Uterus (tissue), 3 donors: ENCODE measurements at regions not wholly inside any gene's neighbourhood (a gene's known extent, or its start where the extent isn't known, plus 50 kb on each side); places are given as distances from the start of the nearest gene placed in this dataset.
"Not testable (repeated sequence)": the region's sequence is repeated elsewhere in the genome, so short reads cannot be mapped to it uniquely, and the experiment has no call there.

Experiments used
- DNase-seq, 2 donors: peaks; one replicate each; pipeline ENCODE4 v3.0.0-alpha.2; 2019 to 2020
- H3K27ac ChIP-seq, 2 donors: fragments of 200-600 bp; sonication (generic); 1 replicate in 1 of 2; 2 replicates in 1 of 2; pipeline ENCODE4 v1.5.1; 2016 to 2018
- H3K27me3 ChIP-seq, 2 donors: fragments of 200-600 bp; sonication (generic); one replicate each; pipeline ENCODE4 v1.5.1; 2018 to 2019; ENCODE audit warnings: control low read depth in 1 of 2
- H3K36me3 ChIP-seq, 2 donors: fragments of 200-600 bp; sonication (generic); one replicate each; pipeline ENCODE4 v1.5.1; 2019; ENCODE audit warnings: control low read depth in 1 of 2
- H3K4me1 ChIP-seq, 2 donors: fragments of 200-600 bp; sonication (generic); one replicate each; pipeline ENCODE4 v1.5.1; 2018 to 2019; ENCODE audit warnings: control low read depth in 1 of 2
- H3K4me3 ChIP-seq, 2 donors: fragments of 200-600 bp; sonication (generic); 1 replicate in 1 of 2; 2 replicates in 1 of 2; pipeline ENCODE4 v1.5.1; 2018 to 2019; ENCODE audit warnings: mild to moderate bottlenecking in 1 of 2
- H3K9me3 ChIP-seq, 2 donors: fragments of 200-600 bp; sonication (generic); one replicate each; pipeline ENCODE4 v1.5.1; 2019; ENCODE audit warnings: control low read depth in 1 of 2
- CTCF ChIP-seq, 4 experiments: fragments of 200-600 bp in 2 of 4; fragments of 450-650 bp in 2 of 4; sonication (generic) in 2 of 4; IDR thresholded peaks; one replicate each; pipeline ENCODE4 v1.5.1; 2016 to 2019; ENCODE audit warnings: antibody characterized with exemption in 4 of 4, mild to moderate bottlenecking in 2 of 4, moderate library complexity in 1 of 4
- POLR2A ChIP-seq, 2 donors: fragments of 450-650 bp; IDR thresholded peaks; one replicate each; pipeline ENCODE4 v1.6.1; 2016; ENCODE audit warnings: antibody characterized with exemption in 2 of 2, mild to moderate bottlenecking in 1 of 2, moderate library complexity in 1 of 2
- intact Hi-C: fragments of 100-400 bp; cut with DNase I; formaldehyde crosslinking; loops from one replicate; pipeline ENCODE4 v1.15.1; 2023; ENCODE audit warnings: low total_unique reads
- donor health status: DM: yes; HTN: yes; CAD: no.

- Histone ChIP-seq H3K9me3 (no peaks in the 10 kb centered on the region), H3K36me3 (no peaks in the 10 kb centered on the region), H3K27me3 (no peaks in the 10 kb centered on the region), H3K4me3 (no peak overlapping the region), H3K4me1 (no peaks in the 10 kb centered on the region), H3K27ac (no peak overlapping the region)
- no peak for TF ChIP-seq POLR2A (IDR thresholded peaks at IDR 0.05)
- TF ChIP-seq CTCF (IDR thresholded peaks at IDR 0.05) = no peak
- intact Hi-C loops = no loop called here
- DNase-seq = no peak
These were observed 354.0 kb downstream of the SPRY2 start for GRCh38 chr13:79986890-79987289.

DNA sequence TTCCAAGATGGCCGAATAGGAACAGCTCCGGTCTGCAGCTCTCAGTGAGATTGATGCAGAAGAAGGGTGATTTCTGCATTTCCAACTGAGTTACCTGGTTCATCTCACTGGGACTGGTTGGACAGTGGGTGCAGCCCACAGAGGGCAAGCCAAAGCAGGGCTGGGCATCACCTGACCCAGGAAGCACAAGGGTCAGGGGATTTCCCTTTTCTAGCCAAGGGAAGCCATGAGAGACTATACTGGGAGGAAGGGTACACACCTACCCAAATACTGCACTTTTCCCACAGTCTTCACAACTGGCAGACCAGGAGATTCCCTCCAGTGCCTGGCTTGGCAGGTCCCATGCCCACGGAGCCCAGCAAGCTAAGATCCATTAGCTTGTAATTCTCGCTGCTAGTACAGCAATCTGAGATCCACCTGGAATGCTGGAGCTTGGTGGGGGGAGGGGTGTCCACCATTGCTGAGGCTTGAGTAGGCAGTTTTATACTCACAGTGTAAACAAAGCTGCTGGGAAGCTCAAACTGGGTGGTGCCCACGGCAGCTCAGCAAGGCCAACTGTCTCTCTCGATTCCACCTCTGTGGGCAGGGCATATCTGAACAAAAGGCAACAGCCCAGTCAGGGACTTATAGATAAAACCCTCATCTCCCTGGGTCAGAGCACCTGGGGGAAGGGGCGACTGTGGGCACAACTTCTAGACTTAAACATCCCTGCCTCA is 365.8 kb downstream of the SPRY2 start:
- H3K4me1 ChIP-seq, DNase-seq, H3K27ac ChIP-seq, H3K27me3 ChIP-seq, H3K9me3 ChIP-seq, intact Hi-C loops, H3K36me3 ChIP-seq, H3K4me3 ChIP-seq: not testable (repeated sequence)

DNA sequence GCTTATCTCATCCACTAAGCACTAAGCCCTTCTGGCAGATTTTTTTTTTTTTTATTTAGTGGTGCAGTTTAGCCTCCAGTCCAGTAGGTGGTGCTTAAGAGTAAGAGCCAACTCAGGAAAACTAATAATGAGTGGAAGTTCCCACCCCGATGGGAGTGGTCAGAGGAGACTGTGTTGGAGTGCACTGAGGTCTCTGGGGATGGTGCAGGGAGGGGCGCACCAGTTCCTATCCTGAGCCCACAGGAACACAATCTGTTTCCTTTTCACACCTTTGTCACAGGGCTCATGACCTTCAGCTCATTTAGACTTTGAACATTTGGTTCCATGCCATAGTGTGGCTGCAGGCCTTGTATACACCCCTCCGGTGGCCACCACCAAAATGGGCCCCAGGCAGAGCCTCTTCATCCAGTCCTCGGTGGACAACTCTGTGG is 367.4 kb downstream of the SPRY2 start:
- Histone ChIP-seq H3K9me3 (peaks cover 0 to 4% of the 10 kb centered on the region in 2 donors), H3K27me3 (no peaks in the 10 kb centered on the region), H3K4me1 (no peaks in the 10 kb centered on the region), H3K27ac (no peak overlapping the region), H3K36me3 (no peaks in the 10 kb centered on the region), H3K4me3 (no peak overlapping the region)
- TF ChIP-seq CTCF (IDR thresholded peaks at IDR 0.05) (peak in 2 of 4 experiments; percentile 10 to 17), POLR2A (IDR thresholded peaks at IDR 0.05) (no peak)
- intact Hi-C loops = no loop called here
- peak in 1 of 2 donors; percentile 21 for DNase-seq

DNA sequence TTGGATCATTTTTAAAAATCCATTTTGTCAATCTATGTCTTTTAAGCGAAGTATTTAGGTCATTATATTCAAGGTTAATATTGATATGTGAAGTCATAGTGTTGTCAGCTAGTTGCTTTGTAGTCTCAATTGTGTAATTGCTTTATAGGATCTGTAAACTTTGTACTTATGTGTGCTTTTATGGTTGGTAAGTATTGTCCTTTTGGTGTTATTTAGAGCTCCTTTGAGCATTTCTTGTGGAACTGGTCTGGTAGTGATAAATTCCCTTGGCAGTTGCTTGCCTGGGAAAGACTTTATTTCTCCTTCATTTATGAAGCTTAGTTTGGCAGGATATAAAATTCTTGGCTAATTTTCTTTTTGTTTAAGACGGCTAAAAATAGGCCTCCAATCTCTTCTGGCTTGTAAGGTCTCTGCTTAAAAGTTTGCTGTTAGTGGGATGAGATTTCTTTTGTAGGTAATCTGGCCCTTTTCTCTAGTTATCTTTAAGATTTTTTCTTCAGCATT is 368.8 kb downstream of the SPRY2 start:
- Histone ChIP-seq H3K4me1 (no peaks in the 10 kb centered on the region), H3K9me3 (peaks cover 0 to 4% of the 10 kb centered on the region in 2 donors), H3K27ac (no peak overlapping the region), H3K4me3 (no peak overlapping the region), H3K27me3 (no peaks in the 10 kb centered on the region), H3K36me3 (no peaks in the 10 kb centered on the region)
- intact Hi-C loops = no loop called here
- no peak for DNase-seq
- TF ChIP-seq CTCF (IDR thresholded peaks at IDR 0.05) (no peak), POLR2A (IDR thresholded peaks at IDR 0.05) (no peak)

GRCh38 chr13:79966493-79966895 is 374.4 kb downstream of the SPRY2 start:
- no peak for DNase-seq
- H3K4me3 ChIP-seq = no peak overlapping the region
- intact Hi-C loops = no loop called here
- H3K9me3 ChIP-seq = no peaks in the 10 kb centered on the region
- no peaks in the 10 kb centered on the region for H3K27me3 ChIP-seq
- no peaks in the 10 kb centered on the region for H3K36me3 ChIP-seq
- no peak overlapping the region for H3K27ac ChIP-seq
- no peaks in the 10 kb centered on the region for H3K4me1 ChIP-seq
- no peak for TF ChIP-seq CTCF (IDR thresholded peaks at IDR 0.05)
- TF ChIP-seq POLR2A (IDR thresholded peaks at IDR 0.05) = no peak
